Tibial nerve (tissue), 4 donors: ENCODE measurements at regions not wholly inside any gene's neighbourhood (a gene's known extent, or its start where the extent isn't known, plus 50 kb on each side); places are given as distances from the start of the nearest gene placed in this dataset.

Source experiments
- DNase-seq, 2 donors: peaks; one replicate each; pipeline ENCODE4 v3.0.0-alpha.2; 2019; ENCODE audit warnings: low spot score in 2 of 2
- H3K27ac ChIP-seq, 4 donors: fragments of 200-600 bp; sonication (generic) in 3 of 4; one replicate each; pipeline ENCODE4 v1.5.1; 2017 to 2019; ENCODE audit warnings: mild to moderate bottlenecking in 1 of 4
- H3K27me3 ChIP-seq, 2 donors: fragments of 200-600 bp; sonication (generic) in 1 of 2; one replicate each; pipeline versions ENCODE4 v1.5.1 to v1.6.0; 2017 to 2019
- H3K36me3 ChIP-seq, 3 donors: fragments of 200-600 bp; sonication (generic); one replicate each; pipeline ENCODE4 v1.5.1; 2018 to 2019
- H3K4me1 ChIP-seq, 4 donors: fragments of 200-600 bp; sonication (generic) in 3 of 4; one replicate each; pipeline ENCODE4 v1.5.1; 2017 to 2019
- H3K4me3 ChIP-seq, 4 donors: fragments of 200-600 bp; sonication (generic) in 3 of 4; one replicate each; pipeline ENCODE4 v1.5.1; 2017 to 2019; ENCODE audit warnings: mild to moderate bottlenecking in 1 of 4, moderate library complexity in 1 of 4
- H3K9me3 ChIP-seq, 4 donors: fragments of 200-600 bp; sonication (generic) in 3 of 4; one replicate each; pipeline ENCODE4 v1.5.1; 2017 to 2019
- EP300 ChIP-seq, 2 donors: sonication (generic); formaldehyde crosslinking; IDR thresholded peaks; one replicate each; pipeline ENCODE4 v1.6.1; 2017; ENCODE audit warnings: antibody characterized with exemption in 2 of 2, mild to moderate bottlenecking in 1 of 2
- POLR2A ChIP-seq, 2 donors: fragments of 450-650 bp; IDR thresholded peaks; one replicate each; pipeline ENCODE4 v1.6.1; 2017; ENCODE audit warnings: antibody characterized with exemption in 2 of 2, mild to moderate bottlenecking in 2 of 2, moderate library complexity in 2 of 2
- WGBS, 2 donors: methylation state at CpG; one replicate each; pipeline ENCODE4 v1.1.5; 2018; 5-methylcytosine and 5-hydroxymethylcytosine counted together
- TF ChIP-seq, protein P1 (sequence below), 5 experiments: fragments of 200-600 bp in 3 of 5; fragments of 450-650 bp in 2 of 5; sonication (generic) in 3 of 5; IDR thresholded peaks; one replicate each; pipeline ENCODE4 v1.5.1; 2016 to 2019; ENCODE audit warnings: antibody characterized with exemption in 5 of 5, mild to moderate bottlenecking in 3 of 5, moderate library complexity in 2 of 5

DNA sequence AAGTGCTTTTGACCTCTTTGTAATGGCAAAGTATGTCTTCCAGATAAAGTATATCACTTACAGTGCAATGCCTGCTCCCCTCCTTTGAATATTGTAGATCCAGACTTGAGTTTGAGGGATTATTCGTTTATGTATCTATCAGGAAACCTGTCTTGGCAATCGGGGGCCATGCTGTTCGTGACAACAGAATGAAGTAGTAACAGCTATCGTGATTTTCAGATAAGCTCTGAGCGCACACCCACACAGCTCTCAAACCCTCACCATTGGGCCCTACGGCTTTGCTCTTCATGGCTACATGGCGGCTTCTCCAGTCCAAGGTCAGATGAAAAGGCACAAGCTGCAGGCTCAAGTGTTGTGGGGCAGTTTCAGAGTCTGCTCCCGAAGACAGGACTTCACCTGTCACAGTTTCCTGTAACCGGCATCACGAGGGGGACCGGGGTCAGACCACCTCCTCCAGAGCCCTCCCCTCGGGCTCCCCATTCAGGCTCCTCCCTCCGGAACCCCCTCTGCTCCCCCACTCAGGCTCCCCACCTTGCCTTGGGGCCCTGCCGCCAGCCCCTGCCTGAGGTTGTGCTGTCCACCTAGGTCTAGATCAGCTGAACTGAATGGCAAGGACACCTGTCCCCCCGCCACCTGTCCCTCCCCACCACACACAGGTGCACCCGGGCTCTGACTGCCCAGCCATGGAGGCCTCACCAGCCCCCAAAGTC, 292.5 kb upstream of the SALL3 start:
- H3K9me3 ChIP-seq = no peaks in the 10 kb centered on the region
- no peak for DNase-seq
- TF ChIP-seq POLR2A (IDR thresholded peaks at IDR 0.05) = no peak
- no peak overlapping the region for H3K27ac ChIP-seq
- 87 to 93% methylated on average over 14 to 16 of the region's 16 CpGs for WGBS, 2 donors
- H3K4me1 ChIP-seq = no peaks in the 10 kb centered on the region
- no peak overlapping the region for H3K4me3 ChIP-seq
- H3K27me3 ChIP-seq = no peaks in the 10 kb centered on the region
- no peaks in the 10 kb centered on the region for H3K36me3 ChIP-seq

DNA sequence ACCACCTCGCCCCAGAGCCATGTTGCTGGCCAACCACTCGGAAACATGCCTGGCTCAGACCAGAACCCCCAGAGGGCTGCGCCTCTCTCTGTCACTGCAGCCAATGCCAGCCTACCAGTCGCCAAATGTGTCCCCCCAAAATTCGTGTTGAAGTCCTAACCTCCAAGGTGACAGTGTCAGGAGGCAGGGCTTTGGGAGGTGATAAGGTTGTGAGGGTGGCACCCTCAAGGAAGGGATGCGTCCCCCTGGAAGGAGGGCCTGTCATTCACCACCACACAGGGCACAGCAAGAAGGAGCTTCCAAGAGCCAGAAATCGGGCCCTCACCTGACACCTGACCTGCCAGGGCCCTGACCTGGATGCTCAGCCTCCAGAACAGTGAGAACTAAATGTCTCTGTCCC, 291.9 kb upstream of the SALL3 start:
- H3K4me3 ChIP-seq = no peak overlapping the region
- DNase-seq = no peak
- TF ChIP-seq POLR2A (IDR thresholded peaks at IDR 0.05) = no peak
- TF ChIP-seq, protein P1, sequence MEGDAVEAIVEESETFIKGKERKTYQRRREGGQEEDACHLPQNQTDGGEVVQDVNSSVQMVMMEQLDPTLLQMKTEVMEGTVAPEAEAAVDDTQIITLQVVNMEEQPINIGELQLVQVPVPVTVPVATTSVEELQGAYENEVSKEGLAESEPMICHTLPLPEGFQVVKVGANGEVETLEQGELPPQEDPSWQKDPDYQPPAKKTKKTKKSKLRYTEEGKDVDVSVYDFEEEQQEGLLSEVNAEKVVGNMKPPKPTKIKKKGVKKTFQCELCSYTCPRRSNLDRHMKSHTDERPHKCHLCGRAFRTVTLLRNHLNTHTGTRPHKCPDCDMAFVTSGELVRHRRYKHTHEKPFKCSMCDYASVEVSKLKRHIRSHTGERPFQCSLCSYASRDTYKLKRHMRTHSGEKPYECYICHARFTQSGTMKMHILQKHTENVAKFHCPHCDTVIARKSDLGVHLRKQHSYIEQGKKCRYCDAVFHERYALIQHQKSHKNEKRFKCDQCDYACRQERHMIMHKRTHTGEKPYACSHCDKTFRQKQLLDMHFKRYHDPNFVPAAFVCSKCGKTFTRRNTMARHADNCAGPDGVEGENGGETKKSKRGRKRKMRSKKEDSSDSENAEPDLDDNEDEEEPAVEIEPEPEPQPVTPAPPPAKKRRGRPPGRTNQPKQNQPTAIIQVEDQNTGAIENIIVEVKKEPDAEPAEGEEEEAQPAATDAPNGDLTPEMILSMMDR (IDR thresholded peaks at IDR 0.05) = no peak
- no peak for TF ChIP-seq EP300 (IDR thresholded peaks at IDR 0.05)
- no peaks in the 10 kb centered on the region for H3K27me3 ChIP-seq
- H3K36me3 ChIP-seq = no peaks in the 10 kb centered on the region
- H3K4me1 ChIP-seq = no peaks in the 10 kb centered on the region
- H3K9me3 ChIP-seq = no peaks in the 10 kb centered on the region
- 84 to 87% methylated on average over 7 of the region's 7 CpGs for whole genome bisulfite sequencing, 2 donors
- H3K27ac ChIP-seq = no peak overlapping the region

DNA sequence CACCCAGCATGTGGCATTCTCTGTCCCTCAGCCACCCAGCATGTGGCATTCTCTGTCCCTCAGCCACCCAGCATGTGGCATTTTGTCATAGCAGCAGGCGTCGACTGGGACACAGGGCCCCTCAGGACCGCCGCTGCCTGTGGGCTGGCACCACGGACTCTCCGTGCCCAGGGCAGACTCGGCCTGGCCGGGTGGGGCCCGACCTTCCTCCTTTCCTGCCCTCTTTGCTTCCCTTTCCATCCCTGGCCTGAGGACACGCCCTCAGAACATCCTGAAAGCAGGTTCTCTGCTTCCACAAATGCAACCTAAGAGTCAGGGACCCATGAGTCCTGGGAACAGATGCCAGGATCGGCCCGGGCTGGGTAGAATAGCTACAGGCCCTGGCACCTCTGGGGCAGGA, 291.4 kb upstream of the SALL3 start:
- DNase-seq = no peak
- Histone ChIP-seq H3K27ac (no peak overlapping the region), H3K4me3 (no peak overlapping the region), H3K4me1 (no peaks in the 10 kb centered on the region), H3K36me3 (no peaks in the 10 kb centered on the region), H3K9me3 (no peaks in the 10 kb centered on the region), H3K27me3 (no peaks in the 10 kb centered on the region)
- 79 to 87% methylated on average over 12 of the region's 12 CpGs for WGBS, 2 donors
- TF ChIP-seq, protein P1 (IDR thresholded peaks at IDR 0.05) = no peak
- TF ChIP-seq POLR2A (IDR thresholded peaks at IDR 0.05) = no peak
- TF ChIP-seq EP300 (IDR thresholded peaks at IDR 0.05) = no peak

DNA sequence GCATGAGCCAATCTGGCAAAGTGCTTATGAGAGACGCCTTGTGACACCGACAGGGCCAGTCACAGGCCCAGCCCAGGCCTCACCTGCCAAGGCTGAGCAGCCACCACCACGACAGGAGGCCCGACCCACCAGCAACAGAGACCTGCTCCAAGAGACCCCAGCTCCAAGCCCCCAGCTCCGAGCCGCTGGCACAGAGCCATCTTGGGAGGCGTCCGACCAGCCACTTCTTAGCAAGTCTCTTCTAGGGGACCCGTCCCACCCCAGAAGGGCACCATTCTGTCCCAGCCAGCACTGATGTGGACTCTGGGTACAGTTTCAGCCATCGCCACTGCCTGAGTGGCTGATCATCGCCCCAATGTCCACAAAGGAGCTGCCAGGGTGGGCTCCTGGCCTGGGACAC, 290.7 kb upstream of the SALL3 start:
- Histone ChIP-seq H3K4me3 (no peak overlapping the region), H3K27ac (no peak overlapping the region), H3K9me3 (no peaks in the 10 kb centered on the region), H3K27me3 (no peaks in the 10 kb centered on the region), H3K36me3 (no peaks in the 10 kb centered on the region), H3K4me1 (no peaks in the 10 kb centered on the region)
- no peak for DNase-seq
- 82 to 84% methylated on average over 9 to 11 of the region's 11 CpGs for WGBS, 2 donors
- no peak for TF ChIP-seq EP300 (IDR thresholded peaks at IDR 0.05)
- TF ChIP-seq POLR2A (IDR thresholded peaks at IDR 0.05) = no peak
- TF ChIP-seq, protein P1 (IDR thresholded peaks at IDR 0.05) = no peak

DNA sequence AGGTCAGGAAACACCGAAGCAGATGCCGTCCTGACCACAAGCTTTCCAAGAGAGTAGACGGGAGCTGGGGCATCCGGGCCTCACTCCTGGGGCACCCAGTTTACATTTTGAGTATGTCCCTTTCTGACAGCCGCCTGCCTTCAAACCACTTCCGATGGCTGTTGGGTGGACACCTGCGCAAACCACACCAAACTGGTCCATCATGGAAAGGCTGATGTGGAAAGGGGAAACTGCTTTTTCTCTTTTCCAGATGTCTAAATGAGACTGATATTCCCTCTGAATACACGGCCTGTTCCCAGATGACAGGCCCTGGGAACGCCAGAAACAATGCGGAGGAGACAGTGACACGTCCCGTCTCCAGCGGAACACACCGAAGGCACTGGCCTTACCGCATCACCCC, 290.0 kb upstream of the SALL3 start:
- H3K4me3 ChIP-seq = no peak overlapping the region
- TF ChIP-seq, protein P1 (IDR thresholded peaks at IDR 0.05) = no peak
- TF ChIP-seq POLR2A (IDR thresholded peaks at IDR 0.05) (no peak), EP300 (IDR thresholded peaks at IDR 0.05) (no peak)
- no peaks in the 10 kb centered on the region for H3K4me1 ChIP-seq
- no peaks in the 10 kb centered on the region for H3K36me3 ChIP-seq
- WGBS, 2 donors = 86 to 93% methylated on average over 15 of the region's 15 CpGs
- no peak for DNase-seq
- H3K27ac ChIP-seq = no peak overlapping the region
- H3K9me3 ChIP-seq = no peaks in the 10 kb centered on the region
- H3K27me3 ChIP-seq = no peaks in the 10 kb centered on the region

DNA sequence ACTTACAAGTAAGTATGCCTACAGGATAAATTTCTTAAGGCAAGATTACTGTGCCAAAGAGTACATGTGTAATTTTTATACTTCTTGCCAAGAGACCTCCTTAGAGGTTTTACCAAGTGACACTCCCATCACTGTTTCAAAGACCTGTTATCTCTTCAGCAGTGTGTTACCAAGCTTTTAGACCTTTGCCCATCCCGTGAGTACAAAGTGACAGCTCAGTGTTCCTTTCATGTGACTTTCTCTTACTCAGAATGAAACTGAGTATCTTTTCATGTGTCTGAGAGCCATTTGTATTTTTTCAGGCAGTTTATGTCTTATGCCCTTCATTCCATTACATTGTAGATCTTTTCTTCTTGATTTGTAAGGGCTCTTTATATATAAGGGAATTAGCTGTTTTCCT, 287.5 kb upstream of the SALL3 start:
- Histone ChIP-seq H3K27me3 (no peaks in the 10 kb centered on the region), H3K4me3 (no peak overlapping the region), H3K36me3 (no peaks in the 10 kb centered on the region), H3K4me1 (no peaks in the 10 kb centered on the region), H3K27ac (no peak overlapping the region), H3K9me3 (no peaks in the 10 kb centered on the region)
- 75 to 85% methylated on average over 1 of the region's 1 CpG for WGBS, 2 donors
- TF ChIP-seq, protein P1 (IDR thresholded peaks at IDR 0.05) = no peak
- TF ChIP-seq EP300 (IDR thresholded peaks at IDR 0.05) (no peak), POLR2A (IDR thresholded peaks at IDR 0.05) (no peak)
- DNase-seq = no peak
